ENCODE measurements at regions not wholly inside any gene's neighbourhood (a gene's known extent, or its start where the extent isn't known, plus 50 kb on each side); places are given as distances from the start of the nearest gene placed in this dataset.

DNA sequence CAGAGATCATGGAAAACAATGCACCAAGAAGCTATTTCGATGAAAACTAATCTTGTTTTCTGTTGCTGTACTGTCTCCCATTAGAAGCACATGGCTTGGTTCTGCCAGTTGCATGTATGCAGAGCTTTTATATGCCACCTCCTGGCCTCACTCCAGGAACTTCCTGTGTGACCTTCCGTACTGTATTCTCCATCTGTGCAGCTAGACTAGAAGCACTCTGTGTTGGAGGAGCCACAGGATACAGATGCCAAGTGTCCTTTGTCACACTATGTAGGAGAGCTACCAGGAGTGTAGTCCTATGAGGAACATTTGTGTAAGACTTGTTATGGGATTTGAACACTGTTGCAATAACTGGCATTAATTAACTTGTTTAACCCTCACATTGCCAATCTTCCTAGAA is 503.5 kb upstream of the TPK1 start:
- TF ChIP-seq, protein P1, sequence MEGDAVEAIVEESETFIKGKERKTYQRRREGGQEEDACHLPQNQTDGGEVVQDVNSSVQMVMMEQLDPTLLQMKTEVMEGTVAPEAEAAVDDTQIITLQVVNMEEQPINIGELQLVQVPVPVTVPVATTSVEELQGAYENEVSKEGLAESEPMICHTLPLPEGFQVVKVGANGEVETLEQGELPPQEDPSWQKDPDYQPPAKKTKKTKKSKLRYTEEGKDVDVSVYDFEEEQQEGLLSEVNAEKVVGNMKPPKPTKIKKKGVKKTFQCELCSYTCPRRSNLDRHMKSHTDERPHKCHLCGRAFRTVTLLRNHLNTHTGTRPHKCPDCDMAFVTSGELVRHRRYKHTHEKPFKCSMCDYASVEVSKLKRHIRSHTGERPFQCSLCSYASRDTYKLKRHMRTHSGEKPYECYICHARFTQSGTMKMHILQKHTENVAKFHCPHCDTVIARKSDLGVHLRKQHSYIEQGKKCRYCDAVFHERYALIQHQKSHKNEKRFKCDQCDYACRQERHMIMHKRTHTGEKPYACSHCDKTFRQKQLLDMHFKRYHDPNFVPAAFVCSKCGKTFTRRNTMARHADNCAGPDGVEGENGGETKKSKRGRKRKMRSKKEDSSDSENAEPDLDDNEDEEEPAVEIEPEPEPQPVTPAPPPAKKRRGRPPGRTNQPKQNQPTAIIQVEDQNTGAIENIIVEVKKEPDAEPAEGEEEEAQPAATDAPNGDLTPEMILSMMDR (IDR thresholded peaks at IDR 0.05): no peak
- TF ChIP-seq POLR2A (IDR thresholded peaks at IDR 0.05): no peak
